Lung (tissue), 11 donors: ENCODE measurements at regions not wholly inside any gene's neighbourhood (a gene's known extent, or its start where the extent isn't known, plus 50 kb on each side); places are given as distances from the start of the nearest gene placed in this dataset.
A peak's percentile ranks its signal among the peaks of the same experiment; 100 is the strongest.

Source experiments
- ATAC-seq: fragments of 200-7000 bp; cut with Tn5 transposase; one replicate; pipeline ENCODE4 v1.9.1; 2020; ENCODE audit warnings: moderate number of reproducible peaks; ENCODE audit not compliant: insufficient read depth, low FRiP score
- DNase-seq, 3 donors: peaks; one replicate each; pipeline ENCODE4 v3.0.0-alpha.2; 2013 to 2017
- H3K27ac ChIP-seq, 2 donors: one replicate each; pipeline ENCODE4 v1.5.1; 2013; ENCODE audit warnings: mild to moderate bottlenecking in 2 of 2, moderate library complexity in 2 of 2, control low read depth in 1 of 2, inconsistent platforms in 1 of 2, low read depth in 1 of 2, low read length in 1 of 2
- H3K27me3 ChIP-seq, 3 donors: one replicate each; pipeline ENCODE4 v1.5.1; 2013; ENCODE audit warnings: low read length in 2 of 3; ENCODE audit not compliant: control insufficient read depth in 3 of 3, insufficient read depth in 3 of 3
- H3K36me3 ChIP-seq, 4 donors: one replicate each; pipeline ENCODE4 v1.5.1; 2013; ENCODE audit warnings: low read length in 4 of 4, mild to moderate bottlenecking in 1 of 4, moderate library complexity in 1 of 4; ENCODE audit not compliant: control insufficient read depth in 4 of 4, insufficient read depth in 4 of 4
- H3K4me1 ChIP-seq, 5 donors: one replicate each; pipeline ENCODE4 v1.5.1; 2013; ENCODE audit warnings: low read length in 5 of 5, mild to moderate bottlenecking in 2 of 5, moderate library complexity in 1 of 5; ENCODE audit not compliant: control insufficient read depth in 5 of 5, insufficient read depth in 5 of 5
- H3K4me3 ChIP-seq: one replicate; pipeline ENCODE4 v1.5.1; 2013; ENCODE audit warnings: mild to moderate bottlenecking, control low read depth, moderate library complexity
- H3K9ac ChIP-seq, 2 donors: one replicate each; pipeline ENCODE4 v1.5.1; 2013; ENCODE audit warnings: low read length in 2 of 2, control low read depth in 1 of 2; ENCODE audit not compliant: insufficient read depth in 1 of 2
- H3K9me3 ChIP-seq, 4 donors: one replicate each; pipeline ENCODE4 v1.5.1; 2013; ENCODE audit warnings: low read length in 3 of 4, mild to moderate bottlenecking in 1 of 4, moderate library complexity in 1 of 4; ENCODE audit not compliant: control insufficient read depth in 4 of 4, insufficient read depth in 3 of 4
- WGBS, 2 donors: extraction: QIAGEN DNeasy Blood & Tissue Kit; methylation state at CpG; one replicate each; pipeline ENCODE4 v1.1.7; 2013; 5-methylcytosine and 5-hydroxymethylcytosine counted together
- TF ChIP-seq, protein P1 (sequence below): IDR thresholded peaks from 2 replicates; pipeline ENCODE4 v1.5.1; 2012; ENCODE audit warnings: mild to moderate bottlenecking; ENCODE audit errors: control extremely low read depth, extremely low read depth
- donor health status: control.
- donor health status: control.
- donor health status: Bipolar disorder and iron deficiency.
- donor health status: healthy.
- donor health status: DM: yes; HTN: yes; CAD: no.

DNA sequence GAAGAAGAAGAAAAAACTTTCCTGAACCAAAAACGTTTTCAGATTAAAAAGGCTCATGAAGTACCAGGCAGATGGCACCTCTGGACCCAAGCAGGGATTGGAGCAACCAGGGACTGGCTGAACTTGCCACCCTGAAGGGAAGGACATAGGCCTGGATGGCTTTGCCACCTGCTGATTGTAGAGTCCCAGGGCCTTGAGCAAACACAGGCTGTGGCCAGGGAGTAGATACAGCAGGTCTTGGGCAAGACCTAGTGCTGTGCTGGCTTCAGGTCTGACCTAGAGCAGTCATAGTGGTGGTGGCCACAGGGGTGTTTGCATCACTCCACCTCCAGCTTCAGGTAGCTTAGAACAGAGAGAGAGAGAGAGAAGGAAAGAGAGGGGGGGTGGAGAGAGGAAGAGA is 176.7 kb upstream of the FOXN2 start:
- TF ChIP-seq, protein P1, sequence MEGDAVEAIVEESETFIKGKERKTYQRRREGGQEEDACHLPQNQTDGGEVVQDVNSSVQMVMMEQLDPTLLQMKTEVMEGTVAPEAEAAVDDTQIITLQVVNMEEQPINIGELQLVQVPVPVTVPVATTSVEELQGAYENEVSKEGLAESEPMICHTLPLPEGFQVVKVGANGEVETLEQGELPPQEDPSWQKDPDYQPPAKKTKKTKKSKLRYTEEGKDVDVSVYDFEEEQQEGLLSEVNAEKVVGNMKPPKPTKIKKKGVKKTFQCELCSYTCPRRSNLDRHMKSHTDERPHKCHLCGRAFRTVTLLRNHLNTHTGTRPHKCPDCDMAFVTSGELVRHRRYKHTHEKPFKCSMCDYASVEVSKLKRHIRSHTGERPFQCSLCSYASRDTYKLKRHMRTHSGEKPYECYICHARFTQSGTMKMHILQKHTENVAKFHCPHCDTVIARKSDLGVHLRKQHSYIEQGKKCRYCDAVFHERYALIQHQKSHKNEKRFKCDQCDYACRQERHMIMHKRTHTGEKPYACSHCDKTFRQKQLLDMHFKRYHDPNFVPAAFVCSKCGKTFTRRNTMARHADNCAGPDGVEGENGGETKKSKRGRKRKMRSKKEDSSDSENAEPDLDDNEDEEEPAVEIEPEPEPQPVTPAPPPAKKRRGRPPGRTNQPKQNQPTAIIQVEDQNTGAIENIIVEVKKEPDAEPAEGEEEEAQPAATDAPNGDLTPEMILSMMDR: no peak
- no peak overlapping the region for H3K4me3 ChIP-seq
- H3K27me3 ChIP-seq: no peaks in the 10 kb centered on the region
- H3K36me3 ChIP-seq: no peaks in the 10 kb centered on the region
- DNase-seq: no peak
- H3K4me1 ChIP-seq: no peaks in the 10 kb centered on the region
- 56 to 83% methylated on average over 1 of the region's 1 CpG for WGBS, 2 donors
- no peak overlapping the region for H3K9ac ChIP-seq
- H3K9me3 ChIP-seq: peaks cover 0 to 3% (median 0%) of the 10 kb centered on the region in 4 donors
- ATAC-seq: no peak
- H3K27ac ChIP-seq: no peak overlapping the region

DNA sequence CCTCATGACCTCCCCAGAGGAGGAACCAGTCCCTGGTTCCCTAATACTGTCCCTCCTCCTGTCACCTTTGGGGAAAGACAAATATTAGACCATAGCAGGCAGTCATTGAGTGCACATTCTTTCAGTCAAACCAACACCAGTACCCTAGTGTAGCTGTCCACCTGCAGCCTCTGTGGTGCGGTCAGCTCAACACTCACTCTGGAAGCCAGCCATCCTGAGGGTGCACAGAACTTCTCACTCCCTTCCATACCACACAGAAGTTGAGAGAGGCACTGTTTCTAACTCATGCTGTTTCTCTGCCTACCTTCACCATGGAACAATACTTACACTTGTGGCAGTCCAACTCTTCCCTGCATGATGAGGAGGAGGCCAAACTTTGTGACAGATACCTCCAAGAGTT is 175.6 kb upstream of the FOXN2 start:
- ATAC-seq: no peak
- Histone ChIP-seq H3K4me3 (no peak overlapping the region), H3K27me3 (no peaks in the 10 kb centered on the region), H3K4me1 (no peaks in the 10 kb centered on the region), H3K9ac (no peak overlapping the region), H3K27ac (no peak overlapping the region), H3K9me3 (peaks cover 0 to 3% (median 0%) of the 10 kb centered on the region in 4 donors), H3K36me3 (no peaks in the 10 kb centered on the region)
- 0% methylated on average over 1 of the region's 1 CpG for WGBS, 2 donors
- no peak for DNase-seq
- TF ChIP-seq, protein P1: no peak

DNA sequence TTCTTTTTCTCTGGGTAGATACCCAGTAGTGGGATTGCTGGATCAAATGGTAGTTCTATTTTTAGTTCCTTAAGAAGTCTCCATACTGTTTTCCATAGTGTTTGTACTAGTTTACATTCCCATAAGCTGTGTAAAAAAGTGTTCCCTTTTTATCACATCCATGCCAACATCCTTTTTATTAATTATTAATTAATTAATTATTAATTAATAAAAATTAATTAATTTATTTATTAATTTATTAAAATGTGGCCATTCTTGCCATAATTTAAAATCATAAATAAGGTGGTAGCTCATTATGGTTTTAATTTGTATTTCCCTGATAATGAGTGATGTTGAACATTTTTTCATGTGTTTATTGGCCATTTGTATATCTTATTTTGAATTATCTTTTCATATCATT is 173.9 kb upstream of the FOXN2 start:
- Histone ChIP-seq H3K36me3 (no peaks in the 10 kb centered on the region), H3K9me3 (peaks cover 0 to 3% (median 0%) of the 10 kb centered on the region in 4 donors), H3K4me3 (no peak overlapping the region), H3K27ac (no peak overlapping the region), H3K4me1 (peaks cover 0 to 2% (median 0%) of the 10 kb centered on the region in 5 donors), H3K9ac (no peak overlapping the region), H3K27me3 (no peaks in the 10 kb centered on the region)
- TF ChIP-seq, protein P1: no peak
- ATAC-seq: no peak
- DNase-seq: no peak

DNA sequence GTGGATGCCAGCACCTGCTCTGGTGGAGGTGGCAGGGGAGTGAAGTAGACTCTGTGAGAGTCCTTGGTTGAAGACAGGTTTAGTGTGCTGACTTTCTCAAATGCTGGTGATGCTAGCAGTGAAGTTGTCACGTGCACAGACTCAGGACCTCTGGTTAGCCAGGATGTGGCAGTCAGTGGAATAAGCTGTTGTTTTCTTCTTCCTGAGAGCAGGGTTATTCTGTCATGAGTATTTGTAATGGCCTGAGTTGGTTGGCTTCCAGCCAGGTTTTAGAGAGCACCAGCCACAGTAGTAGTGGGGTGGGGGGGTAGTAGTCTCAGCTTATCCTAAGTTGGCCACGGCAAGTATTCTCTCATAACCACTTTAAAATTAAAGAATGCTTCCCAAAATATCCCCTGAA is 169.7 kb upstream of the FOXN2 start:
- DNase-seq: peak in 2 of 3 donors; percentile 15 to 35
- H3K27me3 ChIP-seq: no peaks in the 10 kb centered on the region
- H3K27ac ChIP-seq: no peak overlapping the region
- peaks cover 0 to 8% (median 2%) of the 10 kb centered on the region in 5 donors for H3K4me1 ChIP-seq
- ATAC-seq: no peak
- H3K4me3 ChIP-seq: no peak overlapping the region
- H3K9me3 ChIP-seq: no peaks in the 10 kb centered on the region
- H3K9ac ChIP-seq: no peak overlapping the region
- WGBS, 2 donors: 19 to 35% methylated on average over 2 of the region's 2 CpGs
- TF ChIP-seq, protein P1: no peak
- no peaks in the 10 kb centered on the region for H3K36me3 ChIP-seq
